ENCODE measurements at regions not wholly inside any gene's neighbourhood (a gene's known extent, or its start where the extent isn't known, plus 50 kb on each side); places are given as distances from the start of the nearest gene placed in this dataset.

GRCh38 chr10:4303045-4303444 lies 518.0 kb upstream of the KLF6 start:
- no peak for TF ChIP-seq POLR2A (IDR thresholded peaks at IDR 0.05)
- TF ChIP-seq CTCF (IDR thresholded peaks at IDR 0.05 in 4 of 5, conservative IDR thresholded peaks at IDR 0.05 in 1 of 5) = no peak
